Liver (tissue), 3 donors: ENCODE measurements at regions not wholly inside any gene's neighbourhood (a gene's known extent, or its start where the extent isn't known, plus 50 kb on each side); places are given as distances from the start of the nearest gene placed in this dataset.

Experiments
- GABPA ChIP-seq, 2 donors: IDR thresholded peaks in 1 of 2; conservative IDR thresholded peaks in 1 of 2; 2 replicates each; pipeline ENCODE4 v1.6.1; 2016; ENCODE audit warnings: antibody characterized with exemption in 2 of 2, mild to moderate bottlenecking in 1 of 2, moderate library complexity in 1 of 2
- HNF4A ChIP-seq, 2 donors: conservative IDR thresholded peaks; 2 replicates each; pipeline ENCODE4 v1.6.1; 2016; ENCODE audit warnings: antibody characterized with exemption in 2 of 2, mild to moderate bottlenecking in 2 of 2
- JUND ChIP-seq, 2 donors: IDR thresholded peaks; 2 replicates each; pipeline ENCODE4 v1.6.1; 2016; ENCODE audit warnings: antibody characterized with exemption in 2 of 2
- SP1 ChIP-seq: IDR thresholded peaks from 2 replicates; pipeline ENCODE4 v1.6.1; 2018; ENCODE audit warnings: antibody characterized with exemption, mild to moderate bottlenecking
- TAF1 ChIP-seq: conservative IDR thresholded peaks from 2 replicates; pipeline ENCODE4 v1.6.1; 2016; ENCODE audit warnings: antibody characterized with exemption, mild to moderate bottlenecking
- TF ChIP-seq, protein P1 (sequence below): fragments of 150-350 bp; IDR thresholded peaks from 2 replicates; pipeline ENCODE4 v1.5.1; 2017; ENCODE audit warnings: improper control_type of control experiment, low read depth, low read length; ENCODE audit not compliant: missing input control
- TF ChIP-seq, protein P2 (sequence below): IDR thresholded peaks from 2 replicates; pipeline ENCODE4 v1.6.1; 2016; ENCODE audit warnings: antibody characterized with exemption
- TF ChIP-seq, protein P3 (sequence below): IDR thresholded peaks from 2 replicates; pipeline ENCODE4 v1.6.1; 2016; ENCODE audit warnings: antibody characterized with exemption, mild to moderate bottlenecking
- donor health status: healthy.
- donor health status: healthy.

DNA sequence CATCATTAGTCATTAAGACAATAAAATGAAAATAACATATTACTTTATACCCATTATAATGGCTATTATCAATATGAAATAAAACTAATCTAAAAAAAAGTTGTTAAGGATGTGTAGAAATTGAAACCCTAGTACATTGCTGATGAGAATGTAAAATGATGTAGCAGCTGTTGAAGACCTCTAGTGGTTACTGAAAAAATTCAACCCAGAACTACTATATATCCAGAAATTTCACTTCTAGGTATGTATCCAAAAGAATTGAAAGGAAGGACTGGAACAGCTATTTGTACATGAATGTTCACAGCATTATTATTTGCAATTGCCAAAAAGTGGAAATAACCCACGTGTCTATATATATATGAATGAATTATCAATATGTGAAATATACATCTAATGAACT is 180.3 kb upstream of the KLHL4 start:
- TF ChIP-seq, protein P1, sequence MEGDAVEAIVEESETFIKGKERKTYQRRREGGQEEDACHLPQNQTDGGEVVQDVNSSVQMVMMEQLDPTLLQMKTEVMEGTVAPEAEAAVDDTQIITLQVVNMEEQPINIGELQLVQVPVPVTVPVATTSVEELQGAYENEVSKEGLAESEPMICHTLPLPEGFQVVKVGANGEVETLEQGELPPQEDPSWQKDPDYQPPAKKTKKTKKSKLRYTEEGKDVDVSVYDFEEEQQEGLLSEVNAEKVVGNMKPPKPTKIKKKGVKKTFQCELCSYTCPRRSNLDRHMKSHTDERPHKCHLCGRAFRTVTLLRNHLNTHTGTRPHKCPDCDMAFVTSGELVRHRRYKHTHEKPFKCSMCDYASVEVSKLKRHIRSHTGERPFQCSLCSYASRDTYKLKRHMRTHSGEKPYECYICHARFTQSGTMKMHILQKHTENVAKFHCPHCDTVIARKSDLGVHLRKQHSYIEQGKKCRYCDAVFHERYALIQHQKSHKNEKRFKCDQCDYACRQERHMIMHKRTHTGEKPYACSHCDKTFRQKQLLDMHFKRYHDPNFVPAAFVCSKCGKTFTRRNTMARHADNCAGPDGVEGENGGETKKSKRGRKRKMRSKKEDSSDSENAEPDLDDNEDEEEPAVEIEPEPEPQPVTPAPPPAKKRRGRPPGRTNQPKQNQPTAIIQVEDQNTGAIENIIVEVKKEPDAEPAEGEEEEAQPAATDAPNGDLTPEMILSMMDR, result no peak
- TF ChIP-seq SP1, result no peak
- TF ChIP-seq, protein P2, sequence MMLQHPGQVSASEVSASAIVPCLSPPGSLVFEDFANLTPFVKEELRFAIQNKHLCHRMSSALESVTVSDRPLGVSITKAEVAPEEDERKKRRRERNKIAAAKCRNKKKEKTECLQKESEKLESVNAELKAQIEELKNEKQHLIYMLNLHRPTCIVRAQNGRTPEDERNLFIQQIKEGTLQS, result no peak
- TF ChIP-seq JUND (IDR thresholded peaks at IDR 0.05), result no peak
- no peak for TF ChIP-seq GABPA (IDR thresholded peaks at IDR 0.05 in 1 of 2, conservative IDR thresholded peaks at IDR 0.05 in 1 of 2)
- no peak for TF ChIP-seq HNF4A (conservative IDR thresholded peaks at IDR 0.05)
- TF ChIP-seq, protein P3, sequence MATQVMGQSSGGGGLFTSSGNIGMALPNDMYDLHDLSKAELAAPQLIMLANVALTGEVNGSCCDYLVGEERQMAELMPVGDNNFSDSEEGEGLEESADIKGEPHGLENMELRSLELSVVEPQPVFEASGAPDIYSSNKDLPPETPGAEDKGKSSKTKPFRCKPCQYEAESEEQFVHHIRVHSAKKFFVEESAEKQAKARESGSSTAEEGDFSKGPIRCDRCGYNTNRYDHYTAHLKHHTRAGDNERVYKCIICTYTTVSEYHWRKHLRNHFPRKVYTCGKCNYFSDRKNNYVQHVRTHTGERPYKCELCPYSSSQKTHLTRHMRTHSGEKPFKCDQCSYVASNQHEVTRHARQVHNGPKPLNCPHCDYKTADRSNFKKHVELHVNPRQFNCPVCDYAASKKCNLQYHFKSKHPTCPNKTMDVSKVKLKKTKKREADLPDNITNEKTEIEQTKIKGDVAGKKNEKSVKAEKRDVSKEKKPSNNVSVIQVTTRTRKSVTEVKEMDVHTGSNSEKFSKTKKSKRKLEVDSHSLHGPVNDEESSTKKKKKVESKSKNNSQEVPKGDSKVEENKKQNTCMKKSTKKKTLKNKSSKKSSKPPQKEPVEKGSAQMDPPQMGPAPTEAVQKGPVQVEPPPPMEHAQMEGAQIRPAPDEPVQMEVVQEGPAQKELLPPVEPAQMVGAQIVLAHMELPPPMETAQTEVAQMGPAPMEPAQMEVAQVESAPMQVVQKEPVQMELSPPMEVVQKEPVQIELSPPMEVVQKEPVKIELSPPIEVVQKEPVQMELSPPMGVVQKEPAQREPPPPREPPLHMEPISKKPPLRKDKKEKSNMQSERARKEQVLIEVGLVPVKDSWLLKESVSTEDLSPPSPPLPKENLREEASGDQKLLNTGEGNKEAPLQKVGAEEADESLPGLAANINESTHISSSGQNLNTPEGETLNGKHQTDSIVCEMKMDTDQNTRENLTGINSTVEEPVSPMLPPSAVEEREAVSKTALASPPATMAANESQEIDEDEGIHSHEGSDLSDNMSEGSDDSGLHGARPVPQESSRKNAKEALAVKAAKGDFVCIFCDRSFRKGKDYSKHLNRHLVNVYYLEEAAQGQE, result no peak
- TF ChIP-seq TAF1, result no peak
